GM12878 (cell line): ENCODE measurements at regions not wholly inside any gene's neighbourhood (a gene's known extent, or its start where the extent isn't known, plus 50 kb on each side); places are given as distances from the start of the nearest gene placed in this dataset.

Source experiments
- TARDBP ChIP-seq: IDR thresholded peaks from 2 replicates; pipeline ENCODE4 v1.6.1; 2016; ENCODE audit warnings: borderline replicate concordance
- ZNF207 ChIP-seq: fragments of 450-650 bp; IDR thresholded peaks from 2 replicates; pipeline ENCODE4 v1.6.1; 2014; ENCODE audit warnings: antibody characterized with exemption, mild to moderate bottlenecking, borderline replicate concordance
- TF ChIP-seq, protein P1 (sequence below), 3 experiments: IDR thresholded peaks in 2 of 3; conservative IDR thresholded peaks in 1 of 3; 2 replicates each; pipeline ENCODE4 v1.5.1; 2011; ENCODE audit warnings: low read depth in 3 of 3, low read length in 3 of 3, mild to moderate bottlenecking in 3 of 3, control low read depth in 2 of 3, moderate library complexity in 2 of 3, inconsistent platforms in 1 of 3, mixed read lengths in 1 of 3; ENCODE audit not compliant: control insufficient read depth in 2 of 3, insufficient read depth in 1 of 3; ENCODE audit errors: extremely low read depth in 1 of 3

DNA sequence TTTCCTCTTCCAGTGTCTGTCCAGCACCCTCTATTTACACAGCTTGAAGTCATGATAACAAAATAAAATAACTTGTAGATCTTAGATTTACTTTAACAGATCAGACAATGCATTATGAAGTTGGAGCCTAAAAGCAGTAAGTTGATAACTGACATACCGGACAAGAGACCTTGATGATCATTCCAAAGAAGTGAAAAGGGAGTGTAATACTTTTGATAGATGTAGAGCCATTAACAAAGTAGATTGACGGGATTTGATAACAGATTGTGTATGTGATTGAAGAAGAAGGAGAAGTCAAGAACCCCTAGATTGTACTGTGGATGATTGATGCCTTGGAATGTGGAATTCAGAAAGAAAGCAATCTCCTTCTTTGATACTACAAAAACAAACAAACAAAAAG, 403.8 kb upstream of the MGAT4C start:
- TF ChIP-seq, protein P1, sequence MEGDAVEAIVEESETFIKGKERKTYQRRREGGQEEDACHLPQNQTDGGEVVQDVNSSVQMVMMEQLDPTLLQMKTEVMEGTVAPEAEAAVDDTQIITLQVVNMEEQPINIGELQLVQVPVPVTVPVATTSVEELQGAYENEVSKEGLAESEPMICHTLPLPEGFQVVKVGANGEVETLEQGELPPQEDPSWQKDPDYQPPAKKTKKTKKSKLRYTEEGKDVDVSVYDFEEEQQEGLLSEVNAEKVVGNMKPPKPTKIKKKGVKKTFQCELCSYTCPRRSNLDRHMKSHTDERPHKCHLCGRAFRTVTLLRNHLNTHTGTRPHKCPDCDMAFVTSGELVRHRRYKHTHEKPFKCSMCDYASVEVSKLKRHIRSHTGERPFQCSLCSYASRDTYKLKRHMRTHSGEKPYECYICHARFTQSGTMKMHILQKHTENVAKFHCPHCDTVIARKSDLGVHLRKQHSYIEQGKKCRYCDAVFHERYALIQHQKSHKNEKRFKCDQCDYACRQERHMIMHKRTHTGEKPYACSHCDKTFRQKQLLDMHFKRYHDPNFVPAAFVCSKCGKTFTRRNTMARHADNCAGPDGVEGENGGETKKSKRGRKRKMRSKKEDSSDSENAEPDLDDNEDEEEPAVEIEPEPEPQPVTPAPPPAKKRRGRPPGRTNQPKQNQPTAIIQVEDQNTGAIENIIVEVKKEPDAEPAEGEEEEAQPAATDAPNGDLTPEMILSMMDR (IDR thresholded peaks at IDR 0.05 in 2 of 3, conservative IDR thresholded peaks at IDR 0.05 in 1 of 3; ENCODE audit: control insufficient read depth in 2 of 3, extremely low read depth in 1 of 3, insufficient read depth in 1 of 3, low read depth in 3 of 3, low read length in 3 of 3): no peak
- TF ChIP-seq ZNF207 (no peak), TARDBP (no peak)
